ENCODE measurements at regions not wholly inside any gene's neighbourhood (a gene's known extent, or its start where the extent isn't known, plus 50 kb on each side); places are given as distances from the start of the nearest gene placed in this dataset.

GRCh38 chr13:34430294-34430693 lies 511.8 kb upstream of the NBEA start:
- H2AFZ ChIP-seq (ENCODE audit: low read depth, low read length), result no peak overlapping the region
- no peaks in the 10 kb centered on the region for H4K20me1 ChIP-seq (replicated peaks; ENCODE audit: control insufficient read depth, extremely low read depth, insufficient read depth, low read length)
- CTCF ChIA-PET, result no interaction called here
- no peak overlapping the region for H3K4me2 ChIP-seq (ENCODE audit: insufficient read depth, low read length)
- no peaks in the 10 kb centered on the region for H3K27me3 ChIP-seq (ENCODE audit: control insufficient read depth in 2 of 2, insufficient read depth in 2 of 2, low read length in 2 of 2)
- H3K36me3 ChIP-seq (ENCODE audit: control insufficient read depth in 2 of 2, extremely low read depth in 1 of 2, insufficient read depth in 2 of 2, low read length in 2 of 2), result no peaks in the 10 kb centered on the region
- H3K9me1 ChIP-seq (replicated peaks; ENCODE audit: control insufficient read depth, extremely low read depth, insufficient read depth, low read length), result no peaks in the 10 kb centered on the region
- H3K9ac ChIP-seq (replicated peaks; ENCODE audit: extremely low read depth, insufficient read depth, low read length), result no peak overlapping the region
- no peaks in the 10 kb centered on the region for H3K79me2 ChIP-seq (ENCODE audit: control insufficient read depth, insufficient read depth, low read length)
- no peaks in the 10 kb centered on the region for H3K9me3 ChIP-seq (replicated peaks; ENCODE audit: control insufficient read depth, insufficient read depth, low read length)
- DNase-seq (ENCODE audit: low read depth, low spot score) (no peak), FAIRE-seq (no peak)
- no peak overlapping the region for H3K4me3 ChIP-seq (replicated peaks in 1 of 3; ENCODE audit: insufficient read depth in 1 of 3, low read depth in 1 of 3, low read length in 3 of 3)
- dilution Hi-C loops (cut with MboI; ENCODE audit: extremely low pct_ligation_motif_present, low sequenced_read_pairs) (no loop called here), intact Hi-C loops (cut with micrococcal nuclease) (no loop called here)
- TF ChIP-seq POLR2A (IDR thresholded peaks at IDR 0.05; ENCODE audit: low read depth, low read length), result no peak
- no peak for TF ChIP-seq MYC (IDR thresholded peaks at IDR 0.05; ENCODE audit: low read depth, low read length)
- TF ChIP-seq EZH2 (IDR thresholded peaks at IDR 0.05; ENCODE audit: borderline replicate concordance, low read depth, low read length, severe bottlenecking), result no peak
- no peak for TF ChIP-seq GATA2 (IDR thresholded peaks at IDR 0.05; ENCODE audit: insufficient read depth, insufficient read length, low read depth, low read length)
- TF ChIP-seq FOS (IDR thresholded peaks at IDR 0.05; ENCODE audit: borderline replicate concordance, insufficient read depth, low read length), result no peak
- TF ChIP-seq POLR2AphosphoS5 (IDR thresholded peaks at IDR 0.05; ENCODE audit: insufficient read depth, low read depth, low read length), result no peak
- TF ChIP-seq, protein P1, sequence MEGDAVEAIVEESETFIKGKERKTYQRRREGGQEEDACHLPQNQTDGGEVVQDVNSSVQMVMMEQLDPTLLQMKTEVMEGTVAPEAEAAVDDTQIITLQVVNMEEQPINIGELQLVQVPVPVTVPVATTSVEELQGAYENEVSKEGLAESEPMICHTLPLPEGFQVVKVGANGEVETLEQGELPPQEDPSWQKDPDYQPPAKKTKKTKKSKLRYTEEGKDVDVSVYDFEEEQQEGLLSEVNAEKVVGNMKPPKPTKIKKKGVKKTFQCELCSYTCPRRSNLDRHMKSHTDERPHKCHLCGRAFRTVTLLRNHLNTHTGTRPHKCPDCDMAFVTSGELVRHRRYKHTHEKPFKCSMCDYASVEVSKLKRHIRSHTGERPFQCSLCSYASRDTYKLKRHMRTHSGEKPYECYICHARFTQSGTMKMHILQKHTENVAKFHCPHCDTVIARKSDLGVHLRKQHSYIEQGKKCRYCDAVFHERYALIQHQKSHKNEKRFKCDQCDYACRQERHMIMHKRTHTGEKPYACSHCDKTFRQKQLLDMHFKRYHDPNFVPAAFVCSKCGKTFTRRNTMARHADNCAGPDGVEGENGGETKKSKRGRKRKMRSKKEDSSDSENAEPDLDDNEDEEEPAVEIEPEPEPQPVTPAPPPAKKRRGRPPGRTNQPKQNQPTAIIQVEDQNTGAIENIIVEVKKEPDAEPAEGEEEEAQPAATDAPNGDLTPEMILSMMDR (IDR thresholded peaks at IDR 0.05; ENCODE audit: extremely low read depth in 1 of 2, insufficient read depth in 1 of 2, low read depth in 1 of 2, low read length in 2 of 2), result no peak
- TF ChIP-seq JUN (IDR thresholded peaks at IDR 0.05; ENCODE audit: borderline replicate concordance, insufficient read depth, insufficient read length, low read depth), result no peak
- TF ChIP-seq, protein P2, sequence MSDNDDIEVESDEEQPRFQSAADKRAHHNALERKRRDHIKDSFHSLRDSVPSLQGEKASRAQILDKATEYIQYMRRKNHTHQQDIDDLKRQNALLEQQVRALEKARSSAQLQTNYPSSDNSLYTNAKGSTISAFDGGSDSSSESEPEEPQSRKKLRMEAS (IDR thresholded peaks at IDR 0.05; ENCODE audit: insufficient read depth, insufficient read length), result no peak
- H3K4me1 ChIP-seq (ENCODE audit: control insufficient read depth, extremely low read depth, insufficient read depth, low read length), result no peaks in the 10 kb centered on the region
- H3K27ac ChIP-seq (ENCODE audit: insufficient read depth, low read depth, low read length), result no peak overlapping the region
- POLR2A ChIA-PET, result no interaction called here
- no TSS peak for BruUV-seq (replicated peaks)
